SK-N-SH (cell line): ENCODE measurements at regions not wholly inside any gene's neighbourhood (a gene's known extent, or its start where the extent isn't known, plus 50 kb on each side); places are given as distances from the start of the nearest gene placed in this dataset.

Experiments
- CTCF ChIP-seq: fragments of 200-600 bp; sonication (generic); IDR thresholded peaks from 2 replicates; pipeline ENCODE4 v1.6.1; 2017; ENCODE audit warnings: antibody characterized with exemption, mild to moderate bottlenecking, moderate library complexity
- EP300 ChIP-seq, 2 experiments: IDR thresholded peaks; 2 replicates each; pipeline versions ENCODE4 v1.4.0 to v1.6.1; 2012; ENCODE audit warnings: borderline replicate concordance in 1 of 2, low read depth in 1 of 2, low read length in 1 of 2
- EZH2phosphoT487 ChIP-seq: fragments of 200-600 bp; sonication (generic); IDR thresholded peaks from 2 replicates; pipeline ENCODE4 v1.6.1; 2017; ENCODE audit warnings: low read depth, mixed run types, mild to moderate bottlenecking, antibody characterized with exemption, moderate library complexity, borderline replicate concordance
- IRF3 ChIP-seq: fragments of 150-350 bp; IDR thresholded peaks from 2 replicates; pipeline ENCODE4 v1.6.1; 2016; ENCODE audit warnings: mild to moderate bottlenecking, low read depth, low read length
- RAD21 ChIP-seq: IDR thresholded peaks from 2 replicates; pipeline ENCODE4 v1.6.1; 2012; ENCODE audit warnings: mild to moderate bottlenecking, low read length
- REST ChIP-seq: IDR thresholded peaks from 2 replicates; pipeline ENCODE4 v1.6.1; 2012; ENCODE audit warnings: mild to moderate bottlenecking, low read depth, low read length, moderate library complexity
- RFX5 ChIP-seq: IDR thresholded peaks from 2 replicates; pipeline ENCODE4 v1.6.1; 2012; ENCODE audit warnings: mild to moderate bottlenecking, improper control_type of control experiment, low read length
- RXRA ChIP-seq: IDR thresholded peaks from 2 replicates; pipeline ENCODE4 v1.4.0; 2012; ENCODE audit warnings: low read depth, mild to moderate bottlenecking, borderline replicate concordance
- SMC3 ChIP-seq: IDR thresholded peaks from 2 replicates; pipeline ENCODE4 v1.6.1; 2012; ENCODE audit warnings: low read depth, low read length, improper control_type of control experiment

- TF ChIP-seq SMC3 (no peak), RFX5 (no peak), CTCF (no peak), RAD21 (no peak), EP300 (IDR thresholded peaks at IDR 0.05; ENCODE audit: borderline replicate concordance in 1 of 2, low read depth in 1 of 2, low read length in 1 of 2) (no peak), RXRA (no peak), IRF3 (no peak), REST (no peak), EZH2phosphoT487 (no peak)
Measured at GRCh38 chr19:28701491-28701890, 511.5 kb downstream of the UQCRFS1 start.
